ENCODE measurements at regions not wholly inside any gene's neighbourhood (a gene's known extent, or its start where the extent isn't known, plus 50 kb on each side); places are given as distances from the start of the nearest gene placed in this dataset.

GRCh38 chr7:145919712-145920111 is 196.9 kb upstream of the CNTNAP2 start:
- TF ChIP-seq, protein P1, sequence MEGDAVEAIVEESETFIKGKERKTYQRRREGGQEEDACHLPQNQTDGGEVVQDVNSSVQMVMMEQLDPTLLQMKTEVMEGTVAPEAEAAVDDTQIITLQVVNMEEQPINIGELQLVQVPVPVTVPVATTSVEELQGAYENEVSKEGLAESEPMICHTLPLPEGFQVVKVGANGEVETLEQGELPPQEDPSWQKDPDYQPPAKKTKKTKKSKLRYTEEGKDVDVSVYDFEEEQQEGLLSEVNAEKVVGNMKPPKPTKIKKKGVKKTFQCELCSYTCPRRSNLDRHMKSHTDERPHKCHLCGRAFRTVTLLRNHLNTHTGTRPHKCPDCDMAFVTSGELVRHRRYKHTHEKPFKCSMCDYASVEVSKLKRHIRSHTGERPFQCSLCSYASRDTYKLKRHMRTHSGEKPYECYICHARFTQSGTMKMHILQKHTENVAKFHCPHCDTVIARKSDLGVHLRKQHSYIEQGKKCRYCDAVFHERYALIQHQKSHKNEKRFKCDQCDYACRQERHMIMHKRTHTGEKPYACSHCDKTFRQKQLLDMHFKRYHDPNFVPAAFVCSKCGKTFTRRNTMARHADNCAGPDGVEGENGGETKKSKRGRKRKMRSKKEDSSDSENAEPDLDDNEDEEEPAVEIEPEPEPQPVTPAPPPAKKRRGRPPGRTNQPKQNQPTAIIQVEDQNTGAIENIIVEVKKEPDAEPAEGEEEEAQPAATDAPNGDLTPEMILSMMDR (IDR thresholded peaks at IDR 0.05; ENCODE audit: low read depth, low read length, missing control alignments) = no peak
- in situ Hi-C loops (cut with HindIII; ENCODE audit: low sequenced_read_pairs) = no loop called here
- H3K4me3 ChIP-seq (ENCODE audit: low read depth, low read length) = no peak overlapping the region
- no peak for DNase-seq (ENCODE audit: low read depth)

DNA sequence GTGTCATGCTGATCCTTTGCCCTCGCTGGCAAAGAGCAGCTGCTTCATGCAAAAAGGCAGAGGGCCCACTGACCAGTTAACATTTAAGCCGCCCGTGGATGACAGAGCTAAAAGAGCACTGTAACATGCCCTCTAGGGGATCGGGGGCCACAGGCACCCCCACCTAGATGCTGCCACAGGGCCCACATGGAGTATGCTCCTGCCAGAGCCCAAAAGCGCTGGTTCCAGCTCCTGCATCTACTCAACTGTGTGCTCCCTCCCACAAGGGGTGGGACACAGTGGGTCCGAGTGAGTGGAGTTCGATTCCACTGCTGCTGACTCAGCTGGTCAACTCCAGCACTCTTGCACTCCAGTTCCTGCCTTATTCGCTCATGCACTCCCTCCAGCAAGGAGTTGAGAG is 199.8 kb upstream of the CNTNAP2 start:
- TF ChIP-seq, protein P1 (IDR thresholded peaks at IDR 0.05; ENCODE audit: low read depth, low read length, missing control alignments) = no peak
- in situ Hi-C loops (cut with HindIII; ENCODE audit: low sequenced_read_pairs) = no loop called here
- DNase-seq (ENCODE audit: low read depth) = no peak
- no peak overlapping the region for H3K4me3 ChIP-seq (ENCODE audit: low read depth, low read length)

DNA sequence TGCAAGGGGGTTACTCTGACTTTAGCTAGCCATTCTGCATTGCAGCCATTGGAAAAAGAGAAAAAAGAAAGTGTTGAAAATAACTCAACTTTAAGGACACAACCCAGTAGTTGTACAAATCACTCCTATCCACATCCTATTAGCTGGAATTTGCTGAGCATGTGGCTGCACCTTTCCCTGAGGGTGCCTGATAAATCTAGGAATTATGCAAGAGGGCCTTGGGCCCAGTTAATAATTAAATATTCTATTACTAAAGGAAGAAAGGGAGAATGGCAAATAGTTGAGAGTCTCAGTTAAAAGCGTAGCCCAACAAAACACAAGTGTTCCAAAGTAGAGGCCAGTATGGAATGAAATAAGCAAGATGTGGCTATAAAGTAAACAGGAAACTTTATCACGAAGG is 200.9 kb upstream of the CNTNAP2 start:
- DNase-seq (ENCODE audit: low read depth) = no peak
- TF ChIP-seq, protein P1 (IDR thresholded peaks at IDR 0.05; ENCODE audit: low read depth, low read length, missing control alignments) = no peak
- in situ Hi-C loops (cut with HindIII; ENCODE audit: low sequenced_read_pairs) = no loop called here

GRCh38 chr7:145909991-145910513 is 206.5 kb upstream of the CNTNAP2 start:
- no peak for DNase-seq (ENCODE audit: low read depth)
- TF ChIP-seq, protein P1 (IDR thresholded peaks at IDR 0.05; ENCODE audit: low read depth, low read length, missing control alignments) = no peak
- in situ Hi-C loops (cut with HindIII; ENCODE audit: low sequenced_read_pairs) = no loop called here
- no peak overlapping the region for H3K4me3 ChIP-seq (ENCODE audit: low read depth, low read length)

More for the DNA sequence above, 200.9 kb upstream of the CNTNAP2 start:
- no peak overlapping the region for H3K4me3 ChIP-seq (ENCODE audit: low read depth, low read length)

DNA sequence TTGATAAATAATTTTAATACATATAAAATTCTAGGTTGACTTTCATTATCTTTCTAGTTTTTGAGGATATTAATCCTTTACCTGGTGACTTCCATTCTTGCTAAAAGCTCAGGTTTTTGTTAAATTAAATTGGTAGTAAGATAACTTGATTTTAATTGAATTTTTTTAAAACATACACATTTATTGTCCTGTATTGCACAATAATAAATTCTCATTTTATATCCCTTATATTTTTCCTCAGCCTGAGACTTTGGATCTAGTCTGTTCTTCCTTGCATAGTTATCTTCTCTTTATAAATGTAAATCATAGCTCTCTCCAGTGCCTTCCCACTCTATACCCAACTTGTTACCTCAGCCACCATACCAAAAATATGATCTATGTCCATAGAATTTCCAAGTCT is 212.9 kb upstream of the CNTNAP2 start:
- DNase-seq (ENCODE audit: low read depth) = no peak
- TF ChIP-seq, protein P1 (IDR thresholded peaks at IDR 0.05; ENCODE audit: low read depth, low read length, missing control alignments) = no peak
- no peak overlapping the region for H3K4me3 ChIP-seq (ENCODE audit: low read depth, low read length)
- in situ Hi-C loops (cut with HindIII; ENCODE audit: low sequenced_read_pairs) = no loop called here

- in situ Hi-C loops (cut with HindIII; ENCODE audit: low sequenced_read_pairs) = no loop called here
- DNase-seq (ENCODE audit: low read depth) = no peak
- H3K4me3 ChIP-seq (ENCODE audit: low read depth, low read length) = no peak overlapping the region
- TF ChIP-seq, protein P1 (IDR thresholded peaks at IDR 0.05; ENCODE audit: low read depth, low read length, missing control alignments) = no peak
Observed at GRCh38 chr7:145902123-145902522, 214.5 kb upstream of the CNTNAP2 start.

Data from astrocyte of the cerebellum (primary cell).